ENCODE measurements at regions not wholly inside any gene's neighbourhood (a gene's known extent, or its start where the extent isn't known, plus 50 kb on each side); places are given as distances from the start of the nearest gene placed in this dataset.
"Not testable (repeated sequence)": the region's sequence is repeated elsewhere in the genome, so short reads cannot be mapped to it uniquely, and the experiment has no call there.

DNA sequence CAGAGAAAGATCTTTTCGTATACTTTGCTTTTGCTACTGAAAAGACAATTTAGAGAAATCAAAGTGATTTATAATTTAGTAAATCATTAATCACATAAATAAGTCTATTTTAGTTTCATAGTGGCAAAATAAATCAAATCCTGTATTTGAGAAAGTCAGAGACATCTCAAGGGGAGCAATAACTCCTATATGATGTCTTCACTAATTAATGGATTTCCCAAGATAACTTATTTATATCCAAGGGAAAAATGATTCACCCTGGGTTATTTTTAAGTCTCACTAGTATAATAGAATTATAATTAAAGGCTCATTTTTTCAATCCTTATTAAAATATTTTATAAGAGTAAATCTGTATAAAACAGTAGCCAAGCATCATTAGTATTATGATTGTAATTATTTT lies 177.8 kb upstream of the GIMD1 start:
- H3K9me3 ChIP-seq (ENCODE audit: control insufficient read depth in 1 of 2, low read length in 2 of 2): no peaks in the 10 kb centered on the region
- H3K27ac ChIP-seq (ENCODE audit: low read depth, low read length): no peak overlapping the region
- no peak overlapping the region for H3K4me3 ChIP-seq (ENCODE audit: low read depth in 1 of 2, low read length in 2 of 2)
- no peaks in the 10 kb centered on the region for H3K36me3 ChIP-seq (ENCODE audit: control insufficient read depth in 1 of 2, insufficient read depth in 2 of 2, low read length in 2 of 2)
- no peaks in the 10 kb centered on the region for H3K27me3 ChIP-seq (ENCODE audit: control insufficient read depth in 1 of 2, insufficient read depth in 2 of 2, low read length in 2 of 2)
- no peaks in the 10 kb centered on the region for H3K4me1 ChIP-seq (ENCODE audit: control insufficient read depth in 1 of 2, insufficient read depth in 2 of 2, low read length in 2 of 2)
- H3K9ac ChIP-seq (ENCODE audit: low read depth in 1 of 2, low read length in 2 of 2): no peak overlapping the region

DNA sequence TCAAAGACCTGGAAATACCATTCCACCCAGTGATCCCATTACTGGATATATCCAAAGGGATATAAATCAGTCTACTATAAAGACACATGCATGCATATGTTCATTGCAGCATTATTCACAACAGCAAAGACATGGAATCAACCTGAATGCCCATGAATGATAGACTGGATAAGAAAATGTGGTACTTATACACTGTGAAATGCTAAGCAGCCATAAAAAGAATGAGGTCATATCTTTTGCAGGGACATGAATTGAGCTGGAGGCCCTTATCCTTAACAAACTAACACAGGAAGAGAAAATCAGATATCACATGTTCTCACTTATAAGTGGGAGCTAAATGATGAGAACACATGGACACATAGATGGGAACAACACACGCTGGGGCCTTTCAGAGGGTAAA lies 174.0 kb upstream of the GIMD1 start:
- not testable (repeated sequence) for H3K4me3 ChIP-seq (ENCODE audit: low read depth in 1 of 2, low read length in 2 of 2); H3K36me3 ChIP-seq (ENCODE audit: control insufficient read depth in 1 of 2, insufficient read depth in 2 of 2, low read length in 2 of 2); H3K27me3 ChIP-seq (ENCODE audit: control insufficient read depth in 1 of 2, insufficient read depth in 2 of 2, low read length in 2 of 2); H3K4me1 ChIP-seq (ENCODE audit: control insufficient read depth in 1 of 2, insufficient read depth in 2 of 2, low read length in 2 of 2); H3K9ac ChIP-seq (ENCODE audit: low read depth in 1 of 2, low read length in 2 of 2); H3K9me3 ChIP-seq (ENCODE audit: control insufficient read depth in 1 of 2, low read length in 2 of 2); H3K27ac ChIP-seq (ENCODE audit: low read depth, low read length)

GRCh38 chr4:106541253-106541652 lies 172.7 kb upstream of the GIMD1 start:
- no peak overlapping the region for H3K27ac ChIP-seq (ENCODE audit: low read depth, low read length)
- H3K36me3 ChIP-seq (ENCODE audit: control insufficient read depth in 1 of 2, insufficient read depth in 2 of 2, low read length in 2 of 2): no peaks in the 10 kb centered on the region
- H3K27me3 ChIP-seq (ENCODE audit: control insufficient read depth in 1 of 2, insufficient read depth in 2 of 2, low read length in 2 of 2): no peaks in the 10 kb centered on the region
- no peak overlapping the region for H3K4me3 ChIP-seq (ENCODE audit: low read depth in 1 of 2, low read length in 2 of 2)
- no peaks in the 10 kb centered on the region for H3K4me1 ChIP-seq (ENCODE audit: control insufficient read depth in 1 of 2, insufficient read depth in 2 of 2, low read length in 2 of 2)
- H3K9me3 ChIP-seq (ENCODE audit: control insufficient read depth in 1 of 2, low read length in 2 of 2): no peaks in the 10 kb centered on the region
- H3K9ac ChIP-seq (ENCODE audit: low read depth in 1 of 2, low read length in 2 of 2): no peak overlapping the region

GRCh38 chr4:106530821-106531220 lies 162.2 kb upstream of the GIMD1 start:
- Histone ChIP-seq H3K9ac (ENCODE audit: low read depth in 1 of 2, low read length in 2 of 2) (no peak overlapping the region), H3K36me3 (ENCODE audit: control insufficient read depth in 1 of 2, insufficient read depth in 2 of 2, low read length in 2 of 2) (no peaks in the 10 kb centered on the region), H3K4me3 (ENCODE audit: low read depth in 1 of 2, low read length in 2 of 2) (no peak overlapping the region), H3K27me3 (ENCODE audit: control insufficient read depth in 1 of 2, insufficient read depth in 2 of 2, low read length in 2 of 2) (no peaks in the 10 kb centered on the region), H3K4me1 (ENCODE audit: control insufficient read depth in 1 of 2, insufficient read depth in 2 of 2, low read length in 2 of 2) (no peaks in the 10 kb centered on the region), H3K9me3 (ENCODE audit: control insufficient read depth in 1 of 2, low read length in 2 of 2) (no peaks in the 10 kb centered on the region), H3K27ac (ENCODE audit: low read depth, low read length) (no peak overlapping the region)

DNA sequence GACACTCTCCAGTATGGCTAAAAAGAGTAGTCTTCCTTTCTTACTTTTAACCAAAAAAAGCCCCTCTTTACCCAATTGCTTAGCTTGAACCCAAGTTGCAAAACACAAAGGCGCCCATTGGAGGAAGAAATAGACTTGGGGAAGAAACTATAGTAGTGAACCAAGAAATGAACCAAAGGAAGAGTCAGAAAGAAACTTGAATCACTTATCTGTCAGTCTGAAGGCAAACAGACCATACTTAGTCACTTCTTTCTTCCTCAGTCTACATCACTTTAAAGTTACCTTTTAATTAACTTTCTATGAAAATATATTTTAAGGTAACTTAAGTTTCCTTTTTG lies 161.4 kb upstream of the GIMD1 start:
- H3K36me3 ChIP-seq (ENCODE audit: control insufficient read depth in 1 of 2, insufficient read depth in 2 of 2, low read length in 2 of 2): no peaks in the 10 kb centered on the region
- no peaks in the 10 kb centered on the region for H3K27me3 ChIP-seq (ENCODE audit: control insufficient read depth in 1 of 2, insufficient read depth in 2 of 2, low read length in 2 of 2)
- no peaks in the 10 kb centered on the region for H3K9me3 ChIP-seq (ENCODE audit: control insufficient read depth in 1 of 2, low read length in 2 of 2)
- H3K9ac ChIP-seq (ENCODE audit: low read depth in 1 of 2, low read length in 2 of 2): no peak overlapping the region
- H3K27ac ChIP-seq (ENCODE audit: low read depth, low read length): no peak overlapping the region
- no peaks in the 10 kb centered on the region for H3K4me1 ChIP-seq (ENCODE audit: control insufficient read depth in 1 of 2, insufficient read depth in 2 of 2, low read length in 2 of 2)
- no peak overlapping the region for H3K4me3 ChIP-seq (ENCODE audit: low read depth in 1 of 2, low read length in 2 of 2)

DNA sequence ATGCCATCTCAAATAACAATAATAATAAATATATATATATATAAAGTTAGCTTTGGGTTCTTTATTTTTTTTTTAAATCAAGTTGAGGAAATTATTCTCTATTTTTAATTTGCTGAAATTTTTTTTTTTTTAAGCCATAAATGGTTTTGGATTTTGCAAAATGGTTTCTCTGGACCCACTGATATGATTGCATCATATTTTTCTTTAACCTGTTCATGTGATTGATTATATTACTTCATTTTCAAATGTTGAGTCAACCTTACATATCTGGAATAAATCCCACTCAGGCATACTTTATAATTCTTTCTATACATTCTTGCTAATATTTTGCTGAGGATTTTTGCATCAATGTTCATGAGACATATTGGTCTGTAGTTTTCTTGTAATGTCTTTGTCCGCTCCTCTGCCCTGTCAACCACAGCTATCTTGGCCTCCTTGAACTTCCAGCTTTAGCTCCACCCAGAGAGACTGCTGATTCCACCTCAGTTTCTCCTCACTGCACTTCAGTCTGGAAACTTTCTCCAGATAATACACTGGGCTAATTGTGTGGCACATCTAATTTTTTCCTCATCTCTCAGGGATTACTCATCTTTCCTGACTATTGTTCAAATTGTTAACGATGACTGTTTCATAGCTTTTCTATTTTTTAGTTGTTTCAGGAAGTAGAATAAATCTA lies 160.9 kb upstream of the GIMD1 start:
- H3K4me3 ChIP-seq (ENCODE audit: low read depth in 1 of 2, low read length in 2 of 2): no peak overlapping the region
- no peak overlapping the region for H3K27ac ChIP-seq (ENCODE audit: low read depth, low read length)
- H3K27me3 ChIP-seq (ENCODE audit: control insufficient read depth in 1 of 2, insufficient read depth in 2 of 2, low read length in 2 of 2): no peaks in the 10 kb centered on the region
- H3K9me3 ChIP-seq (ENCODE audit: control insufficient read depth in 1 of 2, low read length in 2 of 2): no peaks in the 10 kb centered on the region
- H3K9ac ChIP-seq (ENCODE audit: low read depth in 1 of 2, low read length in 2 of 2): no peak overlapping the region
- no peaks in the 10 kb centered on the region for H3K4me1 ChIP-seq (ENCODE audit: control insufficient read depth in 1 of 2, insufficient read depth in 2 of 2, low read length in 2 of 2)
- no peaks in the 10 kb centered on the region for H3K36me3 ChIP-seq (ENCODE audit: control insufficient read depth in 1 of 2, insufficient read depth in 2 of 2, low read length in 2 of 2)

GRCh38 chr4:106527316-106527715 lies 158.7 kb upstream of the GIMD1 start:
- Histone ChIP-seq H3K27ac (ENCODE audit: low read depth, low read length) (no peak overlapping the region), H3K9me3 (ENCODE audit: control insufficient read depth in 1 of 2, low read length in 2 of 2) (no peaks in the 10 kb centered on the region), H3K36me3 (ENCODE audit: control insufficient read depth in 1 of 2, insufficient read depth in 2 of 2, low read length in 2 of 2) (no peaks in the 10 kb centered on the region), H3K4me3 (ENCODE audit: low read depth in 1 of 2, low read length in 2 of 2) (no peak overlapping the region), H3K9ac (ENCODE audit: low read depth in 1 of 2, low read length in 2 of 2) (no peak overlapping the region), H3K27me3 (ENCODE audit: control insufficient read depth in 1 of 2, insufficient read depth in 2 of 2, low read length in 2 of 2) (no peaks in the 10 kb centered on the region), H3K4me1 (ENCODE audit: control insufficient read depth in 1 of 2, insufficient read depth in 2 of 2, low read length in 2 of 2) (no peaks in the 10 kb centered on the region)

DNA sequence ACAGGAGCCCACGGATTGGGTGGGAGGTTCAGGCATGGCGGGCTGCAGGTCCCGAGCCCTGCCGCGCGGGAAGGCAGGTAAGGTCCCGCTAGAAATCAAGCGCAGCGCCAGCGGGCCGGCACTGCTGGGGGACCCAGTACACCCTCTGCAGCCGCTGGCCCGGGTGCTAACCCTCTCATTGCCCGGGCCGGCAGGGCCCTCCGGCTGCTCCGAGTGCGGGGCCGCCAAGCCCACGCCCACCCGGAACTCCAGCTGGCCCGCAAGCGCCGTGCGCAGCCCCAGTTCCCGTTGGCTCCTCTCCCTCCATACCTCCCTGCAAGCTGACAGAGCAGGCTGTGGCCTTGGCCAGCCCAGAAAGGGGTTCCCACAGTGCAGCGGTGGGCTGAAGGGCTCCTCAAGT lies 156.8 kb upstream of the GIMD1 start:
- H3K9ac ChIP-seq (ENCODE audit: low read depth in 1 of 2, low read length in 2 of 2); H3K27me3 ChIP-seq (ENCODE audit: control insufficient read depth in 1 of 2, insufficient read depth in 2 of 2, low read length in 2 of 2); H3K4me3 ChIP-seq (ENCODE audit: low read depth in 1 of 2, low read length in 2 of 2); H3K4me1 ChIP-seq (ENCODE audit: control insufficient read depth in 1 of 2, insufficient read depth in 2 of 2, low read length in 2 of 2); H3K27ac ChIP-seq (ENCODE audit: low read depth, low read length); H3K9me3 ChIP-seq (ENCODE audit: control insufficient read depth in 1 of 2, low read length in 2 of 2); H3K36me3 ChIP-seq (ENCODE audit: control insufficient read depth in 1 of 2, insufficient read depth in 2 of 2, low read length in 2 of 2): not testable (repeated sequence)

- not testable (repeated sequence) for H3K9me3 ChIP-seq (ENCODE audit: control insufficient read depth in 1 of 2, low read length in 2 of 2); H3K36me3 ChIP-seq (ENCODE audit: control insufficient read depth in 1 of 2, insufficient read depth in 2 of 2, low read length in 2 of 2); H3K27ac ChIP-seq (ENCODE audit: low read depth, low read length); H3K9ac ChIP-seq (ENCODE audit: low read depth in 1 of 2, low read length in 2 of 2); H3K4me3 ChIP-seq (ENCODE audit: low read depth in 1 of 2, low read length in 2 of 2); H3K27me3 ChIP-seq (ENCODE audit: control insufficient read depth in 1 of 2, insufficient read depth in 2 of 2, low read length in 2 of 2); H3K4me1 ChIP-seq (ENCODE audit: control insufficient read depth in 1 of 2, insufficient read depth in 2 of 2, low read length in 2 of 2)
Observed at GRCh38 chr4:106524772-106525171, 156.2 kb upstream of the GIMD1 start.

DNA sequence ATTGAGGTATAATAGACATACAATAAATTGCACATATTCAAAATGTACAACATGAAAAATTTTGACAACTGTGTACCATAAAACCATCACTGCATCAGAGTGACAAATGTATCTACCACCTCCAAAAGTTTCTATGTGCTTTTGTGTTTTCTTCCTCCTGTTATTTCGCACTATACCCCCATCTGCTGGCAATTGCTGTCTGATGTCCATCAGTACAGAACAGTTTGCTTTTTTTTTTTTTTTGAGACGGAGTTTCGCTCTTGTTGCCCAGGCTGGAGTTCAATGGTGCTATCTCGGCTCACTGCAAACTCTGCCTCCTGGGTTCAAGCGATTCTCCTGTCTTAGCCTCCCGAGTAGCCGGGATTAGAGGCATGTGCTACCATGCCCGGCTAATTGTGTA lies 154.3 kb upstream of the GIMD1 start:
- no peaks in the 10 kb centered on the region for H3K9me3 ChIP-seq (ENCODE audit: control insufficient read depth in 1 of 2, low read length in 2 of 2)
- H3K36me3 ChIP-seq (ENCODE audit: control insufficient read depth in 1 of 2, insufficient read depth in 2 of 2, low read length in 2 of 2): no peaks in the 10 kb centered on the region
- no peaks in the 10 kb centered on the region for H3K4me1 ChIP-seq (ENCODE audit: control insufficient read depth in 1 of 2, insufficient read depth in 2 of 2, low read length in 2 of 2)
- no peak overlapping the region for H3K27ac ChIP-seq (ENCODE audit: low read depth, low read length)
- H3K27me3 ChIP-seq (ENCODE audit: control insufficient read depth in 1 of 2, insufficient read depth in 2 of 2, low read length in 2 of 2): no peaks in the 10 kb centered on the region
- H3K9ac ChIP-seq (ENCODE audit: low read depth in 1 of 2, low read length in 2 of 2): no peak overlapping the region
- no peak overlapping the region for H3K4me3 ChIP-seq (ENCODE audit: low read depth in 1 of 2, low read length in 2 of 2)

DNA sequence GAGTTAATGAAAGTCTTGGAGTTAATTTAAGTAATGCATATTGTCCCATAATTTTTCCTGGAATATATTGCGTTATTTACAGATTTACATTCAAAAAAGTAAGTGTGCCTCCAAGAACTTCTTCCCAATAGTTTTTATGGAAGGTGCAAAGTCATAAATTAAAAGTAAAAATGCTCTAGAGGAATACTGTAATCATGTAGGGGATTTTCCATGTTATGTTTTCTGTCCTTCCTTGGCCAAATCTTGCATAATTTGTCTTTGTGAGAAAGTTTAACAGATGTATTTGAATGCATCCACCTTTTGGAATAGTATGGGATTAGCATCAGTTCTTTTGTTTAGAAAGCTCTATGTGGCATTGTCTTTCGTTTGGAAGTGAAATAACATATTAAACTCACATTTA lies 144.1 kb upstream of the GIMD1 start:
- H3K9ac ChIP-seq (ENCODE audit: low read depth in 1 of 2, low read length in 2 of 2): no peak overlapping the region
- no peaks in the 10 kb centered on the region for H3K4me1 ChIP-seq (ENCODE audit: control insufficient read depth in 1 of 2, insufficient read depth in 2 of 2, low read length in 2 of 2)
- H3K27ac ChIP-seq (ENCODE audit: low read depth, low read length): no peak overlapping the region
- no peaks in the 10 kb centered on the region for H3K36me3 ChIP-seq (ENCODE audit: control insufficient read depth in 1 of 2, insufficient read depth in 2 of 2, low read length in 2 of 2)
- no peaks in the 10 kb centered on the region for H3K9me3 ChIP-seq (ENCODE audit: control insufficient read depth in 1 of 2, low read length in 2 of 2)
- H3K27me3 ChIP-seq (ENCODE audit: control insufficient read depth in 1 of 2, insufficient read depth in 2 of 2, low read length in 2 of 2): no peaks in the 10 kb centered on the region
- no peak overlapping the region for H3K4me3 ChIP-seq (ENCODE audit: low read depth in 1 of 2, low read length in 2 of 2)

Data from duodenal mucosa (tissue), 2 donors.